Activated T-cell treated with anti-CD3 and anti-CD28 coated beads, Interleukin-2, amount 50 U/mL, for 72 hours (primary cell): ENCODE measurements at regions not wholly inside any gene's neighbourhood (a gene's known extent, or its start where the extent isn't known, plus 50 kb on each side); places are given as distances from the start of the nearest gene placed in this dataset.

Experiments
- ATAC-seq, 2 donors: fragments of 150-1000 bp; cut with Tn5 transposase; replicated peaks in 1 of 2; 2 replicates each; pipeline ENCODE4 v1.10.0; 2021; ENCODE audit warnings: moderate library complexity in 2 of 2, mild to moderate bottlenecking in 1 of 2
- DNase-seq, 2 donors: peaks; one replicate each; pipeline ENCODE4 v3.0.0; 2021 to 2022; ENCODE audit warnings: mixed read lengths in 1 of 2
- H3K27ac Mint-ChIP-seq: one replicate; pipeline ENCODE4 v1.8.0; 2022; ENCODE audit warnings: mild to moderate bottlenecking, moderate library complexity, mixed read lengths
- H3K27me3 Mint-ChIP-seq: one replicate; pipeline ENCODE4 v1.8.0; 2022; ENCODE audit warnings: low read depth, mixed read lengths
- H3K36me3 Mint-ChIP-seq, 2 donors: one replicate each; pipeline ENCODE4 v1.8.0; 2022; ENCODE audit warnings: mixed read lengths in 2 of 2, mild to moderate bottlenecking in 1 of 2; ENCODE audit not compliant: insufficient read depth in 2 of 2
- H3K4me1 Mint-ChIP-seq: one replicate; pipeline ENCODE4 v1.8.0; 2022; ENCODE audit warnings: low read depth, mixed read lengths
- H3K4me3 Mint-ChIP-seq, 2 donors: one replicate each; pipeline ENCODE4 v1.8.0; 2022; ENCODE audit warnings: mild to moderate bottlenecking in 2 of 2, mixed read lengths in 2 of 2, moderate library complexity in 2 of 2
- H3K9me3 Mint-ChIP-seq, 2 donors: one replicate each; pipeline ENCODE4 v1.8.0; 2022; ENCODE audit warnings: mixed read lengths in 2 of 2

DNA sequence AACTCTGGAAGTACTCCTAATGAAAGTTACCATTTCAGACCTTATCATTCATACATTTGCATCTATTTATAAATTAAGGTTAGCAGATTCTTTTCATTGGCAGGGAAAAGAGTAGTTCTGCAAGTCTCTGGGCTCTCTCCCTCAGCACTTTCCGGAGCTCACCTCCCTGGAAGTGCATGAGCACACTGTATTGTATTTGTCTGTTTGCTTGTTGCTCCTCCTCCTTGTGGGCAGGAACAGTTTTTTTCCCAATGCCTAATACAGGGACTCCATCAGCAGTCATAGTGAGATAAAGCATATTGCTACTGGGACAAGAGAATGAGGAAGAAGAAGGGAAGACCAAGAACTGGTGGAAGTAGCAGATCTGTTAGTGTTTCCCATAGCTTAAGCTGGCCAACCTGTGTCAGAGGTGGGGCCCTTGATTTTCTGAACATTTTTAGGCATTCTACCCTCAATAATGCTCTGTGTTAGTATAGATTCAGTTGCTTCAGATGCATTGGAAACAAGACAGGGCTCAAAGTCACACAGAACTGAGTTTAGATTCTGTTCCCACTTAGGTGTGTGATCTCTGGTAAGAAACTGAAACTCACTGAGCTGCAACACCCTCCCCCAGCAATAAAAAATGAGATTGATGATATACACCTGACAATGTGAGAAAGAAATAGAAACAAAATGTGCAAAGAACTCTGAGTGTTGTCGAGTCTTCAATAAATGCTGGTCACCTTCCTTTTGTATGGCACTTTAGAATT, 407.8 kb downstream of the TUSC7 start:
- DNase-seq (no peak), ATAC-seq (no peak)
- Mint-ChIP-seq H3K27ac (no peak overlapping the region), H3K36me3 (no peaks in the 10 kb centered on the region), H3K9me3 (peaks cover 2 to 6% of the 10 kb centered on the region in 2 donors), H3K4me1 (no peaks in the 10 kb centered on the region), H3K4me3 (no peak overlapping the region), H3K27me3 (no peaks in the 10 kb centered on the region)

DNA sequence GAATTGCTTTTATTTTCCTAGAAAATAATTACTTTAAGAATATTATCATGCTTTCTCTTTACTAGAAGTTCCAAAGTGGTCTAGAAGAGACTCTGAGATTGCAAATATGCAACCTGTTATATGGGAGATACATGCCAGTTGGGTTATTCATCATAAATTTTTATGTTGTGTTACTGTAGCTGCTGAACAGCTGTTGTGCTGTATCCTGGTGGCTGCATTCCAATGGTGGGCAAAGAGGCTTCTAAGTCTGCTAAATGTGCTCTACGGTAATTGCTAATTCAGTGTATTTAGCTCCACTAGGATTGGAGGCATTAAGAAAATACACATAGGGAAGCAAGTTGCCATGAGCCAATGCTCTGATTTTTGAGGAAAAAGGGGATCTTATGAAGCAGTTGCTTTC, 409.0 kb downstream of the TUSC7 start:
- no peak overlapping the region for H3K27ac Mint-ChIP-seq
- ATAC-seq = no peak
- H3K27me3 Mint-ChIP-seq = no peaks in the 10 kb centered on the region
- no peaks in the 10 kb centered on the region for H3K36me3 Mint-ChIP-seq
- H3K4me3 Mint-ChIP-seq = no peak overlapping the region
- H3K9me3 Mint-ChIP-seq = peaks cover 0 to 5% of the 10 kb centered on the region in 2 donors
- DNase-seq = no peak
- no peaks in the 10 kb centered on the region for H3K4me1 Mint-ChIP-seq

DNA sequence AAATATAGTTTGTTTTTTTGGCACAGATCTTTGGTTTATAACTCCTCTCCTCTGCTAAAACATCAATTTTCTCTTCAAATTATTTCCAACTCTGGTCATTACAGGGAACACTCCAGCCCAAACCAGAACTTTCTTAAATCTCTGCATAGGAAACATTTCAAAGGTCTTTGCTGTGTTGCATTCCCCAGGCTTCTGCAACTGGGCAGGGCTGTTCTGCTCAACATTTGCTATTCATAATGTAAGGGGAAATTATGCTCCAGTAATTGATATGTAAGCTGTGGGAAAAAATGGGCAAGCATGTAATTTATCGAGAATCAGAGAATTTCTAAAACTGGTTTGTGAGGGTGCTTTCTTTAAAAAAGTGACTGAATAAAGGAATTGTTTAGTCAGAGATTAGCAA, 410.4 kb downstream of the TUSC7 start:
- Mint-ChIP-seq H3K9me3 (no peaks in the 10 kb centered on the region), H3K36me3 (no peaks in the 10 kb centered on the region), H3K4me1 (no peaks in the 10 kb centered on the region), H3K27me3 (no peaks in the 10 kb centered on the region), H3K27ac (no peak overlapping the region), H3K4me3 (no peak overlapping the region)
- no peak for DNase-seq
- no peak for ATAC-seq

DNA sequence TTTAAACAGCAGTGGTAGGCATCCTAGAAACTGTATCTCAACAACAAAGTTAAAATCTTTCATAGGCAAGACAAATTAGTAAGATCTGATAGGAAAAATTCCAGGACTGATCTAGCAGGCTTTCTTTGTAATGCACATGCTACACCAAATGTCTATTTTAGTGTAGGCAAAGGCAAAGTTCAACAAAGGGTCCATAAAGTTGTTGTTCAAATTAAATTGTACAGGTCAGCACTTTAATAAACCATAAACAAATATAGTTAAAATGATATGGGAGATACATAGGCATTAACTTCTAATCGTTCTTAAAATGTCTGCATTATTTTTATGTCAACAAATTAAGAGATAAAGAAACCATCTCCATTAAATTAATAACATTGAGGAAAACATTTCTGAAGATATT, 413.0 kb downstream of the TUSC7 start:
- H3K36me3 Mint-ChIP-seq = no peaks in the 10 kb centered on the region
- DNase-seq = no peak
- no peak for ATAC-seq
- no peak overlapping the region for H3K4me3 Mint-ChIP-seq
- no peaks in the 10 kb centered on the region for H3K4me1 Mint-ChIP-seq
- no peak overlapping the region for H3K27ac Mint-ChIP-seq
- H3K27me3 Mint-ChIP-seq = no peaks in the 10 kb centered on the region
- no peaks in the 10 kb centered on the region for H3K9me3 Mint-ChIP-seq

DNA sequence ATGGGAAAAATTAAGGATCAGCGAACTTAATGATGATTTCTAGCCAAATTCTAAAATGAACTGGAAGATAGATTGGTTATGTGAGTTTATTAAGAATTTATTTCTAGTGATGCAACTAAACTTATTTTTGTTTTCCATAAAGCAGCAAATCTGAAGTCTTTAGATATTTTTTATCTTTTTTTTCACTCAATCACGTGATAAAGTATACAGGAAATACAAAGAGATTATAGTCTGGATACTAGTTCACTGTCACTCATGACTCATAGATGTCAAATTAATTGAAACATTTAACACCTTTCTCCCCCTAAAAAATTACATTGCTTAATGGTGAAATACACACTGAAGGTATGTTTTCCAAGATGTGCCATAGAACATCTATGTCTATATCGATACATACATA, 416.9 kb downstream of the TUSC7 start:
- no peak for DNase-seq
- Mint-ChIP-seq H3K4me3 (no peak overlapping the region), H3K27ac (no peak overlapping the region), H3K9me3 (no peaks in the 10 kb centered on the region), H3K4me1 (no peaks in the 10 kb centered on the region), H3K27me3 (no peaks in the 10 kb centered on the region), H3K36me3 (no peaks in the 10 kb centered on the region)
- no peak for ATAC-seq

DNA sequence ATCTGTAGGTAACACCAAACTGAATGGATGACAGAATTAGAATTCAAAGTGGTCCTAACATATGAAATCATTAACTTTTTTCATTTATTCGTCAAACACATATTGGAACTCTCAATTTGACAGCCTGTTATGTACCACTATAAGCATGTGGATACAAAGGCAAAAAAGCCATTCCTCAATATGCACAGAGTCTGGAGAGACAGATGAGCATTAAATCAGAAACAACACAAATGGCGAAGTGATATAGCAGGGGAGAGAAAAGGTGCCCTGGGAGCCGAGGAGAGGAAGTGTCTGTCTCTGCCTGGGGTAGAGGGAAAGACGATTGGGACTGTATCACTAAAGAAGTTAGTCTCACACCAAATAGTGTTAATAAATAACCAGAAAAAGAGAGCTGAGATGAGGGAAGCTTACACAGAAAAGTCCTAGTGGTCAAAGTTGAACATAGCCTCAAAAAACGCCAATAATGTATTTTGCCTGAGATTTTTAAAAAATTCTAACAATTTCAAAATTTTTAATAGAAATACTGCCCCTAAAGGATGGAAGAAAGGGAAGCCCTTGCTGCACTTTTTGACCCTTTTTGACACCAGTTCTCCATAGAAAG, 417.5 kb downstream of the TUSC7 start:
- Mint-ChIP-seq H3K4me1 (no peaks in the 10 kb centered on the region), H3K36me3 (no peaks in the 10 kb centered on the region), H3K9me3 (no peaks in the 10 kb centered on the region), H3K4me3 (no peak overlapping the region), H3K27ac (no peak overlapping the region), H3K27me3 (no peaks in the 10 kb centered on the region)
- ATAC-seq (no peak), DNase-seq (no peak)

DNA sequence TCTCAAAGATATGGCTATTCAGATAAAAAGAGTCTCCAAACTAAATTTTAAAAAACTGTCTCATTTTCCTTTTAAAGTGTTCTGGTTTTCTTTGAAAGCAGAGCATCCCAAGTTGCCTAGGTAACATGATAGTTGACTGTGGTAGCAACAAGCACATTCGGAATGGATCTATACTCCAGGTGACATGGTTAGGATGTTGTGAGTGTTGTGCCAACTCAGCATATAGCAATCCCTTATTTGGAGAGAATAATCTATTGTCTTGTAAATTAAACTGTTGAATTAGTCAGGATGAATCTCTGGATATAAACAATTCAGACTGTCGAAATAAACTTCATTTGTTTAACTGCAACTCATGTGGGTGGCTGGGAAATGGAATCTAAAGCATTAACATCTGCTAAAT, 418.6 kb downstream of the TUSC7 start:
- no peak for DNase-seq
- no peak overlapping the region for H3K27ac Mint-ChIP-seq
- H3K4me1 Mint-ChIP-seq = no peaks in the 10 kb centered on the region
- H3K4me3 Mint-ChIP-seq = no peak overlapping the region
- no peak for ATAC-seq
- no peaks in the 10 kb centered on the region for H3K36me3 Mint-ChIP-seq
- no peaks in the 10 kb centered on the region for H3K9me3 Mint-ChIP-seq
- no peaks in the 10 kb centered on the region for H3K27me3 Mint-ChIP-seq

DNA sequence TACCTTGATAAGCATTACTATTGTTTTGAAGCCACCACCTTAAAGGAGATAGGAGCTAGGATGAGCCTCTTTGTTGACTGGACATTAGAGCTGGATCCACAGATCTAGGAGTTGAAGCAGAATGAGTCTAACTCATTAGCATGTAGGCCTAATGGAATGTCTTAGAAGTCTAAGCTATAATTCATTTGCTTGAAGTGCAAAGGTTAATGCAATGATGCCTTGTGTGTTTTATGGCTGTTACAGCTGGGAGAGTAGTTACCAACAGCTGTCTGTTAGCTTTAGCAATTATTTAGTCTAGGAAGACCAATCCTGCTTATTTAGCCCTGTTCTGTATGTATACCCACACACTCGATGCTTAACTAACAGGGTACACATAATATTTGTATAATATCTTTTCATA, 419.3 kb downstream of the TUSC7 start:
- no peaks in the 10 kb centered on the region for H3K4me1 Mint-ChIP-seq
- no peaks in the 10 kb centered on the region for H3K9me3 Mint-ChIP-seq
- ATAC-seq = no peak
- H3K27ac Mint-ChIP-seq = no peak overlapping the region
- no peak overlapping the region for H3K4me3 Mint-ChIP-seq
- H3K36me3 Mint-ChIP-seq = no peaks in the 10 kb centered on the region
- H3K27me3 Mint-ChIP-seq = no peaks in the 10 kb centered on the region
- no peak for DNase-seq

DNA sequence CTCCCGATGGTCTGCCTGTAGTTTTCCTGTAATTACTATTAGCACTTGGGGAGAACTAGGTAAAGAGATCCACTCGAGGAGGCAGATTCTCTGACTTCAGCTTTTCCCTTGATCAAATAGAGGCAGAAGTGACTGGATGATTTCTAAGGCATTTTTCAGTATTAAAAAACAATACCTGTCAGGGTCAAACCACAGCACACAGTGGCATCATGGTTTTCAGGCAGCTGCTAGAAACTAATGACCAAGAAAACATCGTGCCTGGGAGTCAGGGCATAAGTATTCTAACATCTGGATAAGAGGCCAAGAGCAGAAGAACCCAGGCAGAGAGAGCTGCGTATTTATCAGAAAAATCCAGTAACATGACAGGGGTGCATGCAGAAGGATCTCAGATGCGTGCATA, 419.9 kb downstream of the TUSC7 start:
- Mint-ChIP-seq H3K27ac (no peak overlapping the region), H3K4me3 (no peak overlapping the region), H3K27me3 (no peaks in the 10 kb centered on the region), H3K36me3 (no peaks in the 10 kb centered on the region), H3K9me3 (no peaks in the 10 kb centered on the region), H3K4me1 (no peaks in the 10 kb centered on the region)
- no peak for DNase-seq
- no peak for ATAC-seq

DNA sequence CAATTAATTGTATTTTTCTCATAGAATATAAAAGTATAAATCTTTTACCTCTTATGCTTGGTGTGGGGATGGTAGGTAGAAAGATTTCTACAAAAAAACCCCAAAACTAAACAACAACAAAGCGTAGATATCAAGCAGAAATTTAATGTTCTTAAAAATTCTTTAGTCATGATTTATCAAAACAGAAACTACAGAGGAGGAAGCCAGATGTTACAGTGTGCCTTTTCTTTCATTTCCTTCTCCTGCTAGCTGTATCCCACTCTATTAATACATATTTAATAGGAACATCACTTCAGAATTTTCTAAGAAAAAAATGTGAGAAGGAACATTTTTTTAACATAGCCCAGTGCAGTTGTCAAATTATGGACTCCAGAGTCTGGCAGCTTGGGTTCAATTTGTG, 420.6 kb downstream of the TUSC7 start:
- Mint-ChIP-seq H3K27me3 (no peaks in the 10 kb centered on the region), H3K4me1 (no peaks in the 10 kb centered on the region), H3K9me3 (no peaks in the 10 kb centered on the region), H3K27ac (no peak overlapping the region), H3K36me3 (no peaks in the 10 kb centered on the region), H3K4me3 (no peak overlapping the region)
- DNase-seq = no peak
- no peak for ATAC-seq

DNA sequence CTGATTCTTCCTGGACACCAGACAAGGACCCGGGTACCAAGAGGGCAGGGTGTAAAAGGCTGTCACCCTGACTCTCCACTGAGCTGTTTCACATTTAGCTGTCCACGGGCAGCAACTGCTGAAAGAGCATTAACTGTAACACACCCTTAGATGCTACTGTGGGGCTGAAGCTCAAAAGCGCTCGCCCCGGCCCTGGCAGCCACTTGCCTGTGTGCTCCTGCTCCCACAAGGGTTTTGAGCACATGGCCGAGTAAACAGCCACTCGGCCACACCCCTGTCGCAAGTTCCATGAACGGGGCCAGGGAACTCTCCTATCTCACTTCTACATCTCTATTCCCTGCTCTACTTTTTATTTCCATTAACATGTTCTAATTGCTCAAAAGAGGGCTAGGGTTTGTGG, 421.7 kb downstream of the TUSC7 start:
- DNase-seq = no peak
- no peaks in the 10 kb centered on the region for H3K9me3 Mint-ChIP-seq
- no peaks in the 10 kb centered on the region for H3K36me3 Mint-ChIP-seq
- H3K4me1 Mint-ChIP-seq = no peaks in the 10 kb centered on the region
- no peaks in the 10 kb centered on the region for H3K27me3 Mint-ChIP-seq
- no peak for ATAC-seq
- H3K27ac Mint-ChIP-seq = no peak overlapping the region
- H3K4me3 Mint-ChIP-seq = no peak overlapping the region

DNA sequence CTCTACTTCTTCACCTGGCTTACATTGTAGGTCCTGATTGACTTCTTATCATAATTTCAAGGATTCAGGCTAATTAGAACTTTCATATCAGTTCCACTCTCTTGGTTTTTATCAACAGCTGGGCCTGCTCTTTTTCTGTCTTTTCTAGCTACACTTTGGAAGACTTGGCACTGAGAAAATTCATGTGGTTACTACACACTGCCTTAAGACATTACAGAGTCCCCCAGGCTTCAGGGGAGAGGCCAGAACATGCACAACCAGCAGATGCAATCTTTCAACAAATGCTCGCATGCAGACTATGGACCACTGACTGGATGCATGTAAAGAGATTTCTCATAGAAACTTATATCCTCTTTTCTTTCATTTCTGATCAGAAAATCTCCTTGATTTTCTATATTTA, 423.5 kb downstream of the TUSC7 start:
- Mint-ChIP-seq H3K4me1 (no peaks in the 10 kb centered on the region), H3K27me3 (no peaks in the 10 kb centered on the region), H3K36me3 (no peaks in the 10 kb centered on the region), H3K4me3 (no peak overlapping the region), H3K9me3 (peaks cover 0 to 1% of the 10 kb centered on the region in 2 donors), H3K27ac (no peak overlapping the region)
- no peak for DNase-seq
- ATAC-seq = no peak

DNA sequence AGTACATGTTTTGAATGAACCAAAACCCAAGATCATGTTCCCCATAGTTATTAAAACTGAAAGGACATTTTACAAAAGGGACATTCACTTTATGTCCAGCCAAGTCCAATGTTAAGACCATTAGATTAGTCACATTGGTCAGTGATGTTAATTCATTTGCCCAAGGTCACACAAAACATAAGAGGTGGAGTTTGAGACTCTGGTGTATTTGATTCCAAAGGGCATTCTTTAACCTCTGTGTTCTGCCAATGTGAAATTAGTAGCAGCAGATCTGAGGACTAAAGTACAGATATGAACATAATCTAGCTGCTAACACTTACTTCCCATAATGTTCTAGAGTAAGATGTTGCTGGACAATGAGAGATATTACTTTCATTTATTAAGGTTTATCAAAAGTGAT, 425.6 kb downstream of the TUSC7 start:
- no peaks in the 10 kb centered on the region for H3K36me3 Mint-ChIP-seq
- no peaks in the 10 kb centered on the region for H3K4me1 Mint-ChIP-seq
- H3K4me3 Mint-ChIP-seq = no peak overlapping the region
- DNase-seq = no peak
- peaks cover 2 to 3% of the 10 kb centered on the region in 2 donors for H3K9me3 Mint-ChIP-seq
- no peak overlapping the region for H3K27ac Mint-ChIP-seq
- ATAC-seq = no peak
- H3K27me3 Mint-ChIP-seq = no peaks in the 10 kb centered on the region

DNA sequence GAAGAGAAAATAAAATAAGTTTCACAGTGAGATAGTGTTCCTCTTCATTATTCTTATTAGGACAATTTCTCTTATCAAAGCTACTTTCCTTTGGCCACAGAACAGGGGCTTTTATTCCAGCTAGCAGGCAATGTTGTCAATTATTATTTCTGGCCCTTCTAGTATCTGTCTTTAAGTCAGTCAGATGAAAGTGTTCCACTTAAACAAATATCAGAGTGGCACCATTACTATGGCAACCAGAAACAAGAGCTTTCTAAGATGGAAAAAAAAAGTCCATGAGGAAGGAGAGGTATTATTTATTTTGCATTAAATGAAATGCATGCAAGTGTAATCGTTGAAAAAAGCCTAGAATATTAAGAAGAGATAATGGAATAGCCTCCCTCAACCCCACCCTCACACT, 426.4 kb downstream of the TUSC7 start:
- Mint-ChIP-seq H3K36me3 (no peaks in the 10 kb centered on the region), H3K4me3 (no peak overlapping the region), H3K27me3 (no peaks in the 10 kb centered on the region), H3K9me3 (peaks cover 2 to 3% of the 10 kb centered on the region in 2 donors), H3K4me1 (no peaks in the 10 kb centered on the region), H3K27ac (no peak overlapping the region)
- DNase-seq = no peak
- no peak for ATAC-seq
